HEK293 (cell line): ENCODE measurements at regions not wholly inside any gene's neighbourhood (a gene's known extent, or its start where the extent isn't known, plus 50 kb on each side); places are given as distances from the start of the nearest gene placed in this dataset.

ENCODE experiments used
- CTCF ChIA-PET: fragments of 350-600 bp; formaldehyde crosslinking; extraction: SDS; loops from one replicate; lab custom pipeline; 2021; ENCODE audit warnings: antibody characterized with exemption; lab: Yijun Ruan, JAX
- POLR2A ChIA-PET: fragments of 300-600 bp; formaldehyde crosslinking; extraction: SDS; loops from one replicate; lab custom pipeline; 2020; ENCODE audit warnings: antibody characterized with exemption, inconsistent platforms; lab: Yijun Ruan, JAX
- H3K27ac ChIP-seq: fragments of 200-500 bp; sonication (Bioruptor generic); 2 replicates; pipeline ENCODE4 v1.5.1; 2014; ENCODE audit warnings: low read depth, low read length, control low read depth, inconsistent platforms; ENCODE audit errors: extremely low read depth
- H3K36me3 ChIP-seq, 2 experiments: fragments of 200-500 bp in 1 of 2; sonication (Bioruptor generic) in 1 of 2; 1 replicate in 1 of 2; 2 replicates in 1 of 2; pipeline ENCODE4 v1.5.1; 2014 to 2017; ENCODE audit warnings: inconsistent platforms in 2 of 2, low read length in 2 of 2; ENCODE audit not compliant: control insufficient read depth in 2 of 2, insufficient read depth in 1 of 2
- H3K4me1 ChIP-seq: fragments of 200-500 bp; sonication (Bioruptor generic); 2 replicates; pipeline ENCODE4 v1.5.1; 2014; ENCODE audit warnings: mild to moderate bottlenecking, low read length, inconsistent platforms; ENCODE audit not compliant: control insufficient read depth, insufficient read depth
- H3K4me3 ChIP-seq: 2 replicates; pipeline ENCODE4 v1.5.1; 2011; ENCODE audit warnings: low read depth, mild to moderate bottlenecking, control low read depth, low read length, moderate library complexity
- H3K9me3 ChIP-seq: fragments of 200-500 bp; sonication (Bioruptor generic); 2 replicates; pipeline ENCODE4 v1.5.1; 2014; ENCODE audit warnings: low read depth, low read length, inconsistent platforms; ENCODE audit not compliant: control insufficient read depth, insufficient read depth
- KLF16 ChIP-seq: fragments of 450-650 bp; formaldehyde crosslinking; IDR thresholded peaks from 2 replicates; pipeline ENCODE4 v1.5.1; 2017; ENCODE audit warnings: missing biosample characterization, missing genetic modification characterization
- KLF9 ChIP-seq: fragments of 450-650 bp; formaldehyde crosslinking; IDR thresholded peaks from 2 replicates; pipeline ENCODE4 v1.5.1; 2016; ENCODE audit warnings: missing biosample characterization, missing genetic modification characterization, low read depth
- PRDM6 ChIP-seq: fragments of 450-650 bp; formaldehyde crosslinking; IDR thresholded peaks from 2 replicates; pipeline ENCODE4 v1.5.1; 2017; ENCODE audit warnings: missing biosample characterization, missing genetic modification characterization
- TRIM28 ChIP-seq: IDR thresholded peaks from 2 replicates; pipeline ENCODE4 v1.6.1; 2011; ENCODE audit warnings: low read length, control low read depth, borderline replicate concordance
- ZFHX2 ChIP-seq: fragments of 450-650 bp; formaldehyde crosslinking; conservative IDR thresholded peaks from 2 replicates; pipeline ENCODE4 v1.5.1; 2016; ENCODE audit warnings: missing biosample characterization, missing genetic modification characterization
- ZFP3 ChIP-seq: fragments of 450-650 bp; formaldehyde crosslinking; IDR thresholded peaks from 2 replicates; pipeline ENCODE4 v1.5.1; 2016; ENCODE audit warnings: low read depth, missing biosample characterization, missing genetic modification characterization
- ZNF132 ChIP-seq: fragments of 450-650 bp; formaldehyde crosslinking; IDR thresholded peaks from 2 replicates; pipeline ENCODE4 v1.5.1; 2017; ENCODE audit warnings: missing biosample characterization, missing genetic modification characterization, borderline replicate concordance
- ZNF146 ChIP-seq: fragments of 450-650 bp; formaldehyde crosslinking; IDR thresholded peaks from 2 replicates; pipeline ENCODE4 v1.5.1; 2016; ENCODE audit warnings: missing biosample characterization, missing genetic modification characterization
- ZNF155 ChIP-seq: fragments of 450-650 bp; formaldehyde crosslinking; IDR thresholded peaks from 2 replicates; pipeline ENCODE4 v1.5.1; 2016; ENCODE audit warnings: missing biosample characterization, missing genetic modification characterization
- ZNF274 ChIP-seq, 2 experiments: fragments of 200-500 bp in 1 of 2; fragments of 450-650 bp in 1 of 2; sonication (Bioruptor generic) in 1 of 2; formaldehyde crosslinking in 1 of 2; IDR thresholded peaks; 2 replicates each; pipeline versions ENCODE4 v1.5.1 to v1.6.1; 2014 to 2016; ENCODE audit warnings: borderline replicate concordance in 1 of 2, inconsistent platforms in 1 of 2, low read length in 1 of 2, missing biosample characterization in 1 of 2, missing genetic modification characterization in 1 of 2
- ZNF311 ChIP-seq: fragments of 450-650 bp; formaldehyde crosslinking; IDR thresholded peaks from 2 replicates; pipeline ENCODE4 v1.5.1; 2017; ENCODE audit warnings: missing biosample characterization, missing genetic modification characterization, borderline replicate concordance
- ZNF473 ChIP-seq: fragments of 450-650 bp; formaldehyde crosslinking; IDR thresholded peaks from 2 replicates; pipeline ENCODE4 v1.5.1; 2017; ENCODE audit warnings: missing biosample characterization, missing genetic modification characterization
- ZNF530 ChIP-seq: fragments of 450-650 bp; formaldehyde crosslinking; IDR thresholded peaks from 2 replicates; pipeline ENCODE4 v1.5.1; 2016; ENCODE audit warnings: low read depth, missing biosample characterization, missing genetic modification characterization
- ZNF555 ChIP-seq: fragments of 450-650 bp; formaldehyde crosslinking; conservative IDR thresholded peaks from 2 replicates; pipeline ENCODE4 v1.5.1; 2017; ENCODE audit warnings: missing biosample characterization, mild to moderate bottlenecking, missing genetic modification characterization, inconsistent platforms
- ZNF654 ChIP-seq: fragments of 450-650 bp; formaldehyde crosslinking; IDR thresholded peaks from 2 replicates; pipeline ENCODE4 v1.5.1; 2016; ENCODE audit warnings: low read depth, missing biosample characterization, missing genetic modification characterization
- ZNF664 ChIP-seq: fragments of 450-650 bp; formaldehyde crosslinking; IDR thresholded peaks from 2 replicates; pipeline ENCODE4 v1.5.1; 2016; ENCODE audit warnings: missing biosample characterization, missing genetic modification characterization
- ZNF76 ChIP-seq: fragments of 450-650 bp; formaldehyde crosslinking; IDR thresholded peaks from 2 replicates; pipeline ENCODE4; 2016; ENCODE audit warnings: low read depth, missing biosample characterization, missing genetic modification characterization, borderline replicate concordance
- ZNF785 ChIP-seq: fragments of 450-650 bp; formaldehyde crosslinking; IDR thresholded peaks from 2 replicates; pipeline ENCODE4 v1.5.1; 2016; ENCODE audit warnings: missing biosample characterization, missing genetic modification characterization
- ZXDB ChIP-seq: fragments of 450-650 bp; formaldehyde crosslinking; IDR thresholded peaks from 2 replicates; pipeline ENCODE4 v1.5.1; 2016; ENCODE audit warnings: missing biosample characterization, missing genetic modification characterization
- TF ChIP-seq, protein P1 (sequence below): fragments of 450-650 bp; formaldehyde crosslinking; IDR thresholded peaks from 2 replicates; pipeline ENCODE4 v1.5.1; 2016; ENCODE audit warnings: missing biosample characterization, missing genetic modification characterization

DNA sequence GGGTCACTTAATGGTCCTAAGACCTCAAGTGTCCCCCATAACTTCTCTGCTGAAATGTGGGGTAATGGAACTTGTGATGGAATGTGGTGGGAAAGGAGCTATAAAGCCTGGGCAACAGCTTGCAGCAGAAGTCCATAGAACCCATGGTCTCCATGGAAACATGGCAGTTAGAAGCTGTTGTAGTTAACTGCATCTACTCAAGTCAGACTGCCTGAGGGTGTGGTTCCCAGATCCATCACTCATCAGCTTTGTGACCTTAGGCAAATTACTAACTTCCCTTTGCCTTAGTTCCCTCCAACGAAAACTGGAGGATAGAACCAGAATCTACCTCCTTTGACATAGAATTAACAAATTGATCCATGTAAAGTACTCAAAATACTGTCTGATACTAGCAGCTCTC is 113.0 kb downstream of the SPATA18 start:
- Histone ChIP-seq H3K4me1 (no peaks in the 10 kb centered on the region), H3K4me3 (no peak overlapping the region), H3K36me3 (no peaks in the 10 kb centered on the region), H3K9me3 (no peaks in the 10 kb centered on the region), H3K27ac (no peak overlapping the region)
- CTCF ChIA-PET = no interaction called here
- POLR2A ChIA-PET = no interaction called here
- no peak for TF ChIP-seq ZNF785
- TF ChIP-seq ZFP3 (tag by site-specific recombination) = no peak
- no peak for TF ChIP-seq ZNF274 (IDR thresholded peaks at IDR 0.05; ENCODE audit: low read length)
- TF ChIP-seq ZNF274 (tag by site-specific recombination; IDR thresholded peaks at IDR 0.05; ENCODE audit: borderline replicate concordance) = no peak
- TF ChIP-seq ZNF146 (tag by site-specific recombination) = no peak
- no peak for TF ChIP-seq PRDM6 (tag by site-specific recombination)
- TF ChIP-seq TRIM28 = no peak

DNA sequence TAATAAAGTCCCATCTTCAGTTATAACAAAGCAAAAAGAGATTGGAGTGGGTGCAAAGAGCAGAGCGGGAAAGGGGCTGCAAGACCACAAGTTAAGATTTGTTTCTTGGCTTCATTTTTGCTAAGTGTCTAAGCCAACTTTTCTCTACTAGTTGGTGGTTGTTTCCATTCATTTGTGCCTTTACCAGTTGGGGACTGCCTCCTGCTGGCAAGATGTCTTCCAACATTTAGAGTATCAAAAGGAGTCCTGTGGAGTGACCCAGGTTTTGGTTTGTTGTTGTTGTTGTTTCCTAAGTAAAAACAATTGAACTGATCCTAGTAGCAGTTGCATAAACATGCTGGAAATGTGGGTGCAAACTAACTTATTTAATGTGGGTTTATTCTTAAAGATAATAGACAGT is 121.1 kb downstream of the SPATA18 start:
- Histone ChIP-seq H3K36me3 (no peaks in the 10 kb centered on the region), H3K4me3 (no peak overlapping the region), H3K27ac (no peak overlapping the region), H3K9me3 (no peaks in the 10 kb centered on the region), H3K4me1 (no peaks in the 10 kb centered on the region)
- TF ChIP-seq ZNF654 (tag by site-specific recombination) = 0 out of 2 replicates have a peak, but pooled peaks have one; percentile 8
- no peak for TF ChIP-seq KLF16 (tag by site-specific recombination)
- ChIA-PET POLR2A (no interaction called here), CTCF (interaction anchor here (0.6 kb wide), 1 partner anchor 286 kb away, joined by 4 read pairs; no protein-coding TSS in a partner anchor)

DNA sequence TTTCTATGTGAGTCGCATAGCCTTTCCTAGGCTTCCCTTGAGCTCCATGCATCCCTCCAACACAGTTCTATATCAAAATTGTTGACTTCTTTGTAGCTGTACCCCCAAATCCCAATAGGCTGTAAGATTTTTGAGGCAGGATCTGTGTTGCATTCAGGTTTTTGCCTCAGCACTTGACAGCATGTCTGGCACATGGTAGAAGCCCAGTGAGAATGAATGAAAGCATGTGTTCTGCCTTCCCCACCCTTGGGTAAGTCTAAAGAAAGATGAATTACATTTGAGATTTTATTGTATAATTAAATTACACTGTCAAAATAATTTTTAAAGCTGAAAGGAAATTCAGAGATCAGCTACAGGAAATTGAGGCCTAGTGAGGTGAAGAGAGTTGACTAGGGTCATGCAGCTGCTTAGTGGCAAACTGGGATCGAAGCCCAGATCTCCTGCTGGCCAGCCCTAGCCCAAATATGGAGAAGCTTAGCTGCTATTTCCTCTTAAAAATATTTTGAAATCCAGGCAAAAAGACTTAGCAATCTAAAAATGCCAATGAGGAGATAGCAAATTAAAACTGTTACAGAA is 122.5 kb downstream of the SPATA18 start:
- Histone ChIP-seq H3K4me1 (no peaks in the 10 kb centered on the region), H3K27ac (no peak overlapping the region), H3K36me3 (no peaks in the 10 kb centered on the region), H3K9me3 (no peaks in the 10 kb centered on the region), H3K4me3 (no peak overlapping the region)
- ChIA-PET POLR2A (no interaction called here), CTCF (interaction anchor here (0.6 kb wide), 1 partner anchor 414 kb away, joined by 3 read pairs; no protein-coding TSS in a partner anchor)
- TF ChIP-seq ZXDB (tag by site-specific recombination) (no peak), ZNF530 (tag by site-specific recombination) (no peak), ZNF311 (tag by site-specific recombination) (no peak), ZNF132 (tag by site-specific recombination) (no peak), ZNF555 (tag by site-specific recombination) (no peak), ZNF76 (tag by site-specific recombination) (no peak), KLF9 (no peak), ZNF155 (no peak), ZNF473 (tag by site-specific recombination) (no peak), ZNF664 (tag by site-specific recombination) (no peak), ZFHX2 (tag by site-specific recombination) (no peak)
- TF ChIP-seq, protein P1, sequence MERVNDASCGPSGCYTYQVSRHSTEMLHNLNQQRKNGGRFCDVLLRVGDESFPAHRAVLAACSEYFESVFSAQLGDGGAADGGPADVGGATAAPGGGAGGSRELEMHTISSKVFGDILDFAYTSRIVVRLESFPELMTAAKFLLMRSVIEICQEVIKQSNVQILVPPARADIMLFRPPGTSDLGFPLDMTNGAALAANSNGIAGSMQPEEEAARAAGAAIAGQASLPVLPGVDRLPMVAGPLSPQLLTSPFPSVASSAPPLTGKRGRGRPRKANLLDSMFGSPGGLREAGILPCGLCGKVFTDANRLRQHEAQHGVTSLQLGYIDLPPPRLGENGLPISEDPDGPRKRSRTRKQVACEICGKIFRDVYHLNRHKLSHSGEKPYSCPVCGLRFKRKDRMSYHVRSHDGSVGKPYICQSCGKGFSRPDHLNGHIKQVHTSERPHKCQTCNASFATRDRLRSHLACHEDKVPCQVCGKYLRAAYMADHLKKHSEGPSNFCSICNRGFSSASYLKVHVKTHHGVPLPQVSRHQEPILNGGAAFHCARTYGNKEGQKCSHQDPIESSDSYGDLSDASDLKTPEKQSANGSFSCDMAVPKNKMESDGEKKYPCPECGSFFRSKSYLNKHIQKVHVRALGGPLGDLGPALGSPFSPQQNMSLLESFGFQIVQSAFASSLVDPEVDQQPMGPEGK (tag by site-specific recombination) = no peak
